ENCODE measurements at regions not wholly inside any gene's neighbourhood (a gene's known extent, or its start where the extent isn't known, plus 50 kb on each side); places are given as distances from the start of the nearest gene placed in this dataset.

DNA sequence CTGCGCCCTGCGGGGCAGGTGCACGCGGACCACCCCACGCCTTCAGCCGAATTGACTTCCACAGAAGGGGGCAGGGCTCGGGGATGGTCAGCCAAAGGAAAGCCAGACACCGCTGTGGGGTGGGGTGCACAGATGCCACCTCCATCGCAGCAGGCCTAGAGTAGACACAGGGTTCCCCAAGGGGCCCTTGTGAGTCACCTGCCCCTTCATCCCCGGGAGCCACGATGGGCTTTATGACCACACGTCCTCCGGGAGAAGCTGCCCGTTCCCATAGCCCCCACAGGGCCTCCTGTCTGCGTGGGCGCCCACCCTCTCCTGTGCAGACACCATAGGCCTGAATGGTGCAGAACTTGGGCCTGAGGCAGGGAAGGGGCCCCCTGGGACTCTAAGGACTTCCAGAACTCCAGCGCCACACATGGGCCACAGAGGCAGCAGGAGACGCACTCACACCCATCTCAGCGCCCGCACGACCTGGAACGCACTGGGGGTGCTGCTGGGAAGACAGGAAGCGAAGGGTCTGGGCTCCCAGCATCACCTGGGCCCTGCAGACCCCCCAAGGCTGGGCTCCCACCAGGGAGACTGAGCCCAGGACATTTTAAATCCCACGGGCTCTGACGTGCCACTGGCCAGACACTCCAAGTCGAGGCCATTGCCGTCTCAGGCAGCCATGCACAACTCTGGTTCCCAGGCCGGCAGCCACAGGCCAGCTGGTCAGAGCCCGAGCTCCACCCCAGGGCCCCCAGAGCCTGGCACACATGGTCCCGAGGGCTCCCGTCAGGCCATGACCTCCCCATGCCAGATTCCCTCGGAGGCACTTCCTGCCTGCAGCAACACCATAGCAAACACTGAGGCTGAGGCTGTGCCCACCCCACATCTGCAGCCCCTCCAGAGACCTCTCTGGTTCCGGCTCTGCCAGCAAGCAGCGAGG is 134.2 kb downstream of the DLL1 start:
- POLR2A ChIA-PET (ENCODE audit: low non-redundant PET) = no interaction called here
- CTCF ChIA-PET = no interaction called here
- Histone ChIP-seq H3K4me3 (ENCODE audit: low read depth, low read length, poor library complexity, severe bottlenecking) (no peak overlapping the region), H3K27ac (ENCODE audit: low read depth, low read length, poor library complexity, severe bottlenecking) (no peak overlapping the region), H3K36me3 (ENCODE audit: insufficient read depth, low read length, poor library complexity, severe bottlenecking) (no peaks in the 10 kb centered on the region), H3K9me3 (ENCODE audit: low read depth, low read length, poor library complexity, severe bottlenecking) (no peaks in the 10 kb centered on the region), H3K4me1 (ENCODE audit: insufficient read depth, low read length, poor library complexity, severe bottlenecking) (peaks cover 8% of the 10 kb centered on the region), H3K27me3 (replicated peaks; ENCODE audit: insufficient read depth, low read depth, low read length, poor library complexity) (no peaks in the 10 kb centered on the region)
- BruUV-seq (replicated peaks) = no TSS peak
- no peak for DNase-seq (ENCODE audit: low spot score)
- TF ChIP-seq, protein P1, sequence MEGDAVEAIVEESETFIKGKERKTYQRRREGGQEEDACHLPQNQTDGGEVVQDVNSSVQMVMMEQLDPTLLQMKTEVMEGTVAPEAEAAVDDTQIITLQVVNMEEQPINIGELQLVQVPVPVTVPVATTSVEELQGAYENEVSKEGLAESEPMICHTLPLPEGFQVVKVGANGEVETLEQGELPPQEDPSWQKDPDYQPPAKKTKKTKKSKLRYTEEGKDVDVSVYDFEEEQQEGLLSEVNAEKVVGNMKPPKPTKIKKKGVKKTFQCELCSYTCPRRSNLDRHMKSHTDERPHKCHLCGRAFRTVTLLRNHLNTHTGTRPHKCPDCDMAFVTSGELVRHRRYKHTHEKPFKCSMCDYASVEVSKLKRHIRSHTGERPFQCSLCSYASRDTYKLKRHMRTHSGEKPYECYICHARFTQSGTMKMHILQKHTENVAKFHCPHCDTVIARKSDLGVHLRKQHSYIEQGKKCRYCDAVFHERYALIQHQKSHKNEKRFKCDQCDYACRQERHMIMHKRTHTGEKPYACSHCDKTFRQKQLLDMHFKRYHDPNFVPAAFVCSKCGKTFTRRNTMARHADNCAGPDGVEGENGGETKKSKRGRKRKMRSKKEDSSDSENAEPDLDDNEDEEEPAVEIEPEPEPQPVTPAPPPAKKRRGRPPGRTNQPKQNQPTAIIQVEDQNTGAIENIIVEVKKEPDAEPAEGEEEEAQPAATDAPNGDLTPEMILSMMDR (conservative IDR thresholded peaks at IDR 0.05; ENCODE audit: low read depth, low read length) = no peak
- TF ChIP-seq EZH2 (IDR thresholded peaks at IDR 0.05; ENCODE audit: borderline replicate concordance, low read depth, low read length, poor library complexity, severe bottlenecking) = no peak
- intact Hi-C loops (cut with micrococcal nuclease; ENCODE audit: unreplicated experiment) = no loop called here

DNA sequence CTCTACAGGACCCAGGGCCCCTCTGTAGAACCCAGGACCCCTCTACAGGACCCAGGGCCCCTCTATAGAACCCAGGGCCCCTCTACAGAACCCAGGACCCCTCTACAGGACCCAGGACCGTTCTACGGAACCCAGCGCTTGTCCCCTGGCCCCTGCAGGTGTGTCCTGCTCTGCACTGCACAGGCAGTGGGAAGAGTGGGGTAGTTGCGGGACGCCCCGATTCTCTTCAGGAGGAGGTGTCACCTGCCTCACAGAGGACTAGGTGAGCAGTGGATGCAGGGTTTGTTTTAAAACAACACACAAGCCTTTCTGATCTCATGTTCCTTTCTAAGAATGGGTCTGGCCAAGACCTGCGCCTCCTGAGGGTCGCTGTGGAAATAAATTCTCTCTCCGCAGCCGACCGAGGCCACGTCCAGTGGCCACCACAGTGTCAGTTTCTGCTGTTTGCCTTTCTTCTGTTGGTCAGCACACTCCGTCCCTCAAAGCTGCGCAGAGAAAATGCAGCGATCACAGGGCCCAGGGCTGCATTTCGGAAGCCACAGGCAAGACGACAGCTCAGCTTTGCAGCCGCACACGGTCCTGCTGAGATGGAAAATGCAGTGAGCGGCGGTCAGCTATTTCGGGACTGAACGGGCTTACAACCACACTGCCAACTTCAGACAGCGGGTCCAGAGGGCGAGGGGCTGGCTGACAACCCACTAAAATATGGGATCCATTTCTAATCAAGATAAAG is 135.2 kb downstream of the DLL1 start:
- no peak overlapping the region for H3K4me3 ChIP-seq (ENCODE audit: low read depth, low read length, poor library complexity, severe bottlenecking)
- no peak overlapping the region for H3K27ac ChIP-seq (ENCODE audit: low read depth, low read length, poor library complexity, severe bottlenecking)
- DNase-seq (ENCODE audit: low spot score) = no peak
- no peaks in the 10 kb centered on the region for H3K9me3 ChIP-seq (ENCODE audit: low read depth, low read length, poor library complexity, severe bottlenecking)
- BruUV-seq (replicated peaks) = no TSS peak
- intact Hi-C loops (cut with micrococcal nuclease; ENCODE audit: unreplicated experiment) = no loop called here
- POLR2A ChIA-PET (ENCODE audit: low non-redundant PET) = no interaction called here
- TF ChIP-seq EZH2 (IDR thresholded peaks at IDR 0.05; ENCODE audit: borderline replicate concordance, low read depth, low read length, poor library complexity, severe bottlenecking) = no peak
- peaks cover 8% of the 10 kb centered on the region for H3K4me1 ChIP-seq (ENCODE audit: insufficient read depth, low read length, poor library complexity, severe bottlenecking)
- CTCF ChIA-PET = no interaction called here
- no peaks in the 10 kb centered on the region for H3K36me3 ChIP-seq (ENCODE audit: insufficient read depth, low read length, poor library complexity, severe bottlenecking)
- no peaks in the 10 kb centered on the region for H3K27me3 ChIP-seq (replicated peaks; ENCODE audit: insufficient read depth, low read depth, low read length, poor library complexity)

DNA sequence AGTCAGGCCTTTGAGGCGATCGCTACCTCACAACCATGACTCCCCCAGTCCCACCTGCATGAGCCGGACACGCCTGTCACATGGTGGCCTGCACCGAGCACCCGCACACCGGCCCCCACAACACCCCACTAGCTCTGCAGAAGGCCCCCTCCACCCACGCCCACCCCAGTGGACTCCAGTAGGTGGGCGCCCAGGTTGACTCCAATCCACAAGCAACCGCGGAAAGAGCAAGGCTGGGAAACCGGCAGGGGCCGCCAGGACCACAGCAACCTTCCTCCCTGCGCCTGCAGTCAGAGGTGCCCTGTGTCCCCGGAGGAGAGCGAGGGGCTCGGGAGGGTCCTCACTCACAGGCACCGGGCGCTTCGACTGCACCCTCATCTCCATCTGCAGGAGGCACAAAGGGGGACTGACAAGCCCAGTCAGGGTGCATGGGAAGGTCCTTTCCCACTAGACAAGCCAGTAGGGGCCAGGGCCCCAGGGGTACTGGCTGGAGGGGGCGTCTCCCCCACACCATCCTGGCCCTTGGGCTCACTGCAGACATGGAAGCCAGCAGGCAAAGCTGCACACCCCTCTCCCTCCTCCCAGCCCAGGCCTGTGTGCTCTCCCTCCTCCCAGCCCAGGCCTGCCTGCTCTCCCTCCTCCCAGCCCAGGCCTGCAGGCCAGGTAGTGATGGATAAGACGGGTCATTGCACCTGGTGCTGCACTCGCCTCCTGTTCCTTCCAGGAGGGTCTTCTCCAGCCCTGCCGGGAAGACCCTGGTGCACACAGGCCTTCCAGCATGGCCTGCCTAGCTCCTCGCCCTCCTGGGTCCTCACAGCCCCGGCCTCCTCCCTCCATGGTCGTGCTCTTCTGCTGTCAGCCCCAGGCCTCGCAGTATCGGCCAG is 137.2 kb downstream of the DLL1 start:
- BruUV-seq (replicated peaks) = no TSS peak
- Histone ChIP-seq H3K9me3 (ENCODE audit: low read depth, low read length, poor library complexity, severe bottlenecking) (no peaks in the 10 kb centered on the region), H3K4me3 (ENCODE audit: low read depth, low read length, poor library complexity, severe bottlenecking) (no peak overlapping the region), H3K27ac (ENCODE audit: low read depth, low read length, poor library complexity, severe bottlenecking) (no peak overlapping the region), H3K36me3 (ENCODE audit: insufficient read depth, low read length, poor library complexity, severe bottlenecking) (no peaks in the 10 kb centered on the region), H3K27me3 (replicated peaks; ENCODE audit: insufficient read depth, low read depth, low read length, poor library complexity) (no peaks in the 10 kb centered on the region), H3K4me1 (ENCODE audit: insufficient read depth, low read length, poor library complexity, severe bottlenecking) (peaks cover 8% of the 10 kb centered on the region)
- DNase-seq (ENCODE audit: low spot score) = no peak
- TF ChIP-seq EZH2 (IDR thresholded peaks at IDR 0.05; ENCODE audit: borderline replicate concordance, low read depth, low read length, poor library complexity, severe bottlenecking) = no peak
- TF ChIP-seq, protein P1 (conservative IDR thresholded peaks at IDR 0.05; ENCODE audit: low read depth, low read length) = no peak
- ChIA-PET CTCF (no interaction called here), POLR2A (ENCODE audit: low non-redundant PET) (no interaction called here)
- intact Hi-C loops (cut with micrococcal nuclease; ENCODE audit: unreplicated experiment) = no loop called here
